Activated CD8-positive, alpha-beta T cell treated with anti-CD3 and anti-CD28 coated beads, Interleukin-2, amount 10 ng/mL, durations not matched to agents 7 days and 5 days (primary cell): ENCODE measurements at regions not wholly inside any gene's neighbourhood (a gene's known extent, or its start where the extent isn't known, plus 50 kb on each side); places are given as distances from the start of the nearest gene placed in this dataset. TPM values are rescaled to one million over a fixed set of nuclear protein-coding genes. Genes with fewer than 3 reads are reported as not detected.

Experiments used
- ATAC-seq: fragments of 150-1000 bp; cut with Tn5 transposase; one replicate; pipeline ENCODE4 v1.10.0; 2021; ENCODE audit warnings: moderate library complexity
- CTCF ChIA-PET: fragments of 350-600 bp; sonication (Branson Sonifier 250); formaldehyde crosslinking; loops from one replicate; lab custom pipeline; 2021; ENCODE audit warnings: antibody characterized with exemption; lab: Charles Lee
- POLR2A ChIA-PET: fragments of 350-600 bp; sonication (Branson Sonifier 250); formaldehyde crosslinking; loops from one replicate; lab custom pipeline; 2021; ENCODE audit warnings: antibody characterized with exemption; lab: Charles Lee
- DNase-seq: peaks from one replicate; pipeline ENCODE4 v3.0.0-alpha.2; 2020
- H3K27ac Mint-ChIP-seq: one replicate; pipeline ENCODE4 v1.8.0; 2021; ENCODE audit warnings: mild to moderate bottlenecking, mixed read lengths
- H3K27me3 Mint-ChIP-seq: one replicate; pipeline ENCODE4 v1.8.0; 2021; ENCODE audit warnings: low read depth, mixed read lengths
- H3K36me3 Mint-ChIP-seq: one replicate; pipeline ENCODE4 v1.8.0; 2021; ENCODE audit warnings: low read depth, mixed read lengths
- H3K4me1 Mint-ChIP-seq: one replicate; pipeline ENCODE4 v1.8.0; 2021; ENCODE audit warnings: low read depth, mixed read lengths
- H3K4me3 Mint-ChIP-seq: one replicate; pipeline ENCODE4 v1.8.0; 2021; ENCODE audit warnings: mild to moderate bottlenecking, mixed read lengths
- H3K9me3 Mint-ChIP-seq: one replicate; pipeline ENCODE4 v1.8.0; 2022; ENCODE audit warnings: mixed read lengths; ENCODE audit not compliant: insufficient read depth
- microRNA-seq: library from miRNA; unstranded; fragments of <30 nt; microRNA quantifications from one replicate; pipeline ENCODE4 v1.2.0, GENCODE V29; 2022

- ATAC-seq (no peak), DNase-seq (no peak)
- Mint-ChIP-seq H3K9me3 (no peaks in the 10 kb centered on the region), H3K27ac (no peak overlapping the region), H3K4me3 (no peak overlapping the region), H3K36me3 (no peaks in the 10 kb centered on the region), H3K4me1 (no peaks in the 10 kb centered on the region), H3K27me3 (no peaks in the 10 kb centered on the region)
- CTCF ChIA-PET, result interaction anchor here (0.6 kb wide), 1 partner anchor 18 kb away, joined by 3 read pairs; no protein-coding TSS in a partner anchor
- POLR2A ChIA-PET, result no interaction called here
Observed at GRCh38 chr6:19754686-19755085, 82.5 kb upstream of the ID4 start.

- no peak overlapping the region for H3K27ac Mint-ChIP-seq
- ATAC-seq (no peak), DNase-seq (no peak)
- H3K36me3 Mint-ChIP-seq, result no peaks in the 10 kb centered on the region
- no peaks in the 10 kb centered on the region for H3K27me3 Mint-ChIP-seq
- H3K9me3 Mint-ChIP-seq, result no peaks in the 10 kb centered on the region
- ChIA-PET POLR2A (no interaction called here), CTCF (interaction anchor here (0.6 kb wide), 1 partner anchor 17 kb away, joined by 3 read pairs; no protein-coding TSS in a partner anchor)
- no peak overlapping the region for H3K4me3 Mint-ChIP-seq
- no peaks in the 10 kb centered on the region for H3K4me1 Mint-ChIP-seq
Observed at GRCh38 chr6:19755181-19755580, 82.0 kb upstream of the ID4 start.

GRCh38 chr6:19757036-19757435 is 80.1 kb upstream of the ID4 start:
- POLR2A ChIA-PET, result no interaction called here
- CTCF ChIA-PET, result no interaction called here
- no peaks in the 10 kb centered on the region for H3K27me3 Mint-ChIP-seq
- no peak overlapping the region for H3K27ac Mint-ChIP-seq
- no peaks in the 10 kb centered on the region for H3K4me1 Mint-ChIP-seq
- no peak overlapping the region for H3K4me3 Mint-ChIP-seq
- no peaks in the 10 kb centered on the region for H3K36me3 Mint-ChIP-seq
- H3K9me3 Mint-ChIP-seq, result no peaks in the 10 kb centered on the region
- ATAC-seq, result no peak
- no peak for DNase-seq

GRCh38 chr6:19759117-19759880 is 77.9 kb upstream of the ID4 start:
- POLR2A ChIA-PET, result no interaction called here
- ATAC-seq (no peak), DNase-seq (no peak)
- Mint-ChIP-seq H3K9me3 (peaks cover 1% of the 10 kb centered on the region), H3K4me1 (no peaks in the 10 kb centered on the region), H3K27me3 (no peaks in the 10 kb centered on the region), H3K27ac (no peak overlapping the region), H3K4me3 (no peak overlapping the region), H3K36me3 (no peaks in the 10 kb centered on the region)
- CTCF ChIA-PET, result no interaction called here

- ATAC-seq, result no peak
Observed at GRCh38 chr6:19761121-19761520, 76.0 kb upstream of the ID4 start.

GRCh38 chr6:19771753-19772336 is 65.3 kb upstream of the ID4 start:
- DNase-seq (no peak), ATAC-seq (no peak)
- no peaks in the 10 kb centered on the region for H3K27me3 Mint-ChIP-seq
- H3K27ac Mint-ChIP-seq, result no peak overlapping the region
- CTCF ChIA-PET, result no interaction called here
- no peak overlapping the region for H3K4me3 Mint-ChIP-seq
- no peaks in the 10 kb centered on the region for H3K36me3 Mint-ChIP-seq
- H3K4me1 Mint-ChIP-seq, result no peaks in the 10 kb centered on the region
- no peaks in the 10 kb centered on the region for H3K9me3 Mint-ChIP-seq
- POLR2A ChIA-PET, result no interaction called here

More at GRCh38 chr6:19761121-19761520, 76.0 kb upstream of the ID4 start:
- Mint-ChIP-seq H3K36me3 (no peaks in the 10 kb centered on the region), H3K4me1 (no peaks in the 10 kb centered on the region), H3K27ac (no peak overlapping the region), H3K4me3 (no peak overlapping the region), H3K9me3 (peaks cover 5% of the 10 kb centered on the region), H3K27me3 (no peaks in the 10 kb centered on the region)
- no peak for DNase-seq
- POLR2A ChIA-PET, result no interaction called here
- CTCF ChIA-PET, result no interaction called here

GRCh38 chr6:19772891-19773290 is 64.3 kb upstream of the ID4 start:
- CTCF ChIA-PET, result interaction anchor here (0.6 kb wide), 1 partner anchor 18 kb away, joined by 3 read pairs; no protein-coding TSS in a partner anchor
- Mint-ChIP-seq H3K9me3 (no peaks in the 10 kb centered on the region), H3K27ac (no peak overlapping the region), H3K27me3 (no peaks in the 10 kb centered on the region), H3K4me1 (no peaks in the 10 kb centered on the region), H3K36me3 (no peaks in the 10 kb centered on the region), H3K4me3 (no peak overlapping the region)
- DNase-seq (no peak), ATAC-seq (no peak)
- POLR2A ChIA-PET, result no interaction called here

- Mint-ChIP-seq H3K4me1 (no peaks in the 10 kb centered on the region), H3K27ac (no peak overlapping the region), H3K27me3 (no peaks in the 10 kb centered on the region), H3K9me3 (no peaks in the 10 kb centered on the region), H3K36me3 (no peaks in the 10 kb centered on the region), H3K4me3 (no peak overlapping the region)
- ATAC-seq (no peak), DNase-seq (no peak)
- POLR2A ChIA-PET, result no interaction called here
- CTCF ChIA-PET, result no interaction called here
Observed at GRCh38 chr6:19781269-19781668, 55.9 kb upstream of the ID4 start.

GRCh38 chr6:19782588-19782987 is 54.6 kb upstream of the ID4 start:
- ATAC-seq (no peak), DNase-seq (no peak)
- no peak overlapping the region for H3K4me3 Mint-ChIP-seq
- no peaks in the 10 kb centered on the region for H3K4me1 Mint-ChIP-seq
- H3K27ac Mint-ChIP-seq, result no peak overlapping the region
- no peaks in the 10 kb centered on the region for H3K36me3 Mint-ChIP-seq
- POLR2A ChIA-PET, result no interaction called here
- CTCF ChIA-PET, result no interaction called here
- H3K9me3 Mint-ChIP-seq, result no peaks in the 10 kb centered on the region
- no peaks in the 10 kb centered on the region for H3K27me3 Mint-ChIP-seq

Small RNAs in the stretch of these regions (microRNA-seq; reads per million reads assigned to microRNA genes)
- gene MIR548A1, result not detected
